NCI-H526 (cell line): ENCODE measurements at regions not wholly inside any gene's neighbourhood (a gene's known extent, or its start where the extent isn't known, plus 50 kb on each side); places are given as distances from the start of the nearest gene placed in this dataset.
A peak's percentile ranks its signal among the peaks of the same experiment; 100 is the strongest.
"Not testable (repeated sequence)": the region's sequence is repeated elsewhere in the genome, so short reads cannot be mapped to it uniquely, and the experiment has no call there.

Experiments used
- DNase-seq, 2 experiments: peaks; one replicate each; lab custom pipeline; 2025; lab: John Stamatoyannopoulos, UW

DNA sequence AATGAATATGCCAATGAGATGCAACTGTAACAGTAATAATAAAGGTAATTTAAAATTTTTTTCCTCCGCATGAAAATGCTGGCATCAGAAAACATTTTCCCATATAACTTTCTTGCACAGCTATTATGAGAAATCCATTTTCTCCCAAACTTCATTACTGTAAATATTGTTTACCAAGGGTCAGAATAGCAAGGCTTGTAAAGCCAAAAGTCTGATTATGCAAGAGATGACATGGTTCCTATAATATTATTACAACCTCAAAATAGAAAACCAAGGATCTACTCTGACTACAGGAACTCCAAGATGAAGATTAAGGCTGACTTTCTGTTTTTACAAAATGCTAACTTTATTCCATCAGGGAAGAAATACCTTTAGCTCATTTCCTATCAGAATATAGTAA is 162.7 kb upstream of the CDK1 start:
- DNase-seq: no peak

DNA sequence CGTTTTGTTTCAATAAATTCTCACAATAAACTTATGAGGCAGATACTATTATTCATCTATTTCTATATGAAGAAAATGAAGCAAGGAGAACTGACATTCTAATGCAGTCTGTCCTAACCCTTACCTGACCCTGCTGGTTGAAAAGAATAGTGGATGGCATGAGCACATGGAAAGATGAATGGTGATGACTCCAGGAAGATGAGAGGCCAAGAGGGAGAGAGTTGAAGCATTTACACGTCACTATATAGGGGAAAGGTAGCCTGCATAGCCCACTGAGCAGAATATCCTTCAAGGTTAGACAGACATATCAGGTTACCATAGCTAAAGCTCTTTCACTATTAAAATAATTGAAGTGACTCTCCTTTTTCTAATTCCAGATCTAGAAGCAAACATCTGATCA is 163.9 kb upstream of the CDK1 start:
- no peak for DNase-seq

DNA sequence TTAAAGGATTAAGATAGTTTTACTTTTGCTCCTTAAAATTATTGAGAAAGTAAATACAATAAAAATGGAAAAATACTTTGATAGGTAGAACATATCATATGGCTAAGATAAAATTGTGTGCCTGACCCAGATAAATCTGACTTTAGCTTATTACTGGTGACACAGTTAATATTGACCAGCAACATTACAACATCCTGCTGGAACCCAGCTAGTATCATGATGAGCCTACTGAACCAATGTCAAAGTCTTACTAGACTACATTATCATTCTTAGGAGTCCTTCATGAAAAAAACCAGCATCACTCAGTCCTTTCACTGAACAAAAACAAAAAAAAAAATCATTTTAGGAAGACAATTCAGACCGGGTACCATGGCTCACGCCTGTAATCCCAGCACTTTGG is 164.8 kb upstream of the CDK1 start:
- no peak for DNase-seq

DNA sequence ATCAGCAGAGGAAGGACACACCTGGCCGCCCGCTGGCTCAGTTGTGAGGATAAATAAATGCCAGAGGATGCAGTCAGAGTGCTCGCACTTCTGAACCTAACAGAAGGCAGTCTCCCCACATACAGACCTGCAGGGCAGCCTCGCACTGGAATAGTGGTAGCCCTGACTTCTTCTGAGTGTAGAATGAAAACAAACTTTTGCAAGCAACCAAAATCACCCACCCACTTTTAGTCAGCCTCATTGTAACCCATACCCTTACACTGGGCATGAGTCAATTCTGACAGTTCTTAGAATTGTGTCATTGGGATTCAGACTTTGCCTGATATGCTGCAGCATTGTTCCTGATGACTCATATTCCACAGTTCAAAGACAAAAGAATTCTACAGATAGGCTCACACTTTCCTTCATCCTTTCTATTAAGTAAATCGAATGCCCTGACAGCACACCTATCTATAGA is 167.0 kb upstream of the CDK1 start:
- DNase-seq: no peak

DNA sequence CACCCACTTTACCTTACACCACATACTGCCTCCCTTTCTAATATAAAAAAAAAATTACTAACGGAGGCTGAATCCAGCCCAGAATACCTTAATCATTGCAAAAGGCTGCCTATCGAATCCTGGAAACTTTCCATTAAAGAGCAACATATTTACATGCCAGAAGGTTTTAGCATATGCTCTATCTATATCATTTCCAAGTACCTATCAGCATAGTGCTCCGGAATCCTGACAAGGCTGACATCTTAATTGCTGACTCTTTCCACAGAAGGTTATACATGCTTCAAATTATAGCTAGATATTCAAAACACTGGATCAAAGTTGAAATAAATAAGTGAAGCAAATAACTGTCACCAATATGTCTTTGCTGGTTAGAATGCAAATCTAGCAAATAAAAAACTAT is 170.9 kb upstream of the CDK1 start:
- DNase-seq: no peak

DNA sequence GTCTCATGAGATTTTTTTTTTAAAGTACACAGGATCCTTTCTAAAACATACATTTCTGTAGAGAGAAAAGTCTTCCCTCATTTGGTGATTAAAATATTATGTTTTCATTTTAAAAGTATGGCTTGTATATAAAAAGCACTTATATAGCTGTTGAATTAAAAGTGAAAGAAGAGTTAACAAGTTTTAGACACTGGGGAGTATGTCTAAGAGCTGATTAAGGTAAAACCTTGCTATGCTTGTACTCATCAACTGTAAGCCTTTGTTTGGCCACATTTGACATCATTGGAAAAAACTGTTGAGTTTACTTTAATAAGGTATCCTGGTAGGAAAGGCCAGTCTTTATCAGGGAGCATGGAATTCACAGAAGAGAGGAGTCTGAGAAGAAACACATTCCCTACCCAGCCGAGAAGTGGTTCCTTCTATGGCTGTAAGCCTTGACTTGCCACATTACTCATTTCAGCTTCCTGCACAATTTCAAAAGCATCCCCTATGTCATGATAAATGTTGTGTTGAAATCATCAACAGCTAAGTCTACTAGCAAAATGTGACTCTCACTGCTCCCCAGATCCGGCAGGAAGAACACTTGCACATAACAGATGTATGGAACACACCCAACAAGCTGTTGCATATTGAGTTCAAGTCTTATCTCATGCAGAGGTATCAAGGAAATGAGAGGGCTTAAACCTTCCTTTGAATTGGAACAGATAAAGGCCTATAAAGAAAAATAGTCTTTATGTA is 171.8 kb upstream of the CDK1 start:
- no peak for DNase-seq

DNA sequence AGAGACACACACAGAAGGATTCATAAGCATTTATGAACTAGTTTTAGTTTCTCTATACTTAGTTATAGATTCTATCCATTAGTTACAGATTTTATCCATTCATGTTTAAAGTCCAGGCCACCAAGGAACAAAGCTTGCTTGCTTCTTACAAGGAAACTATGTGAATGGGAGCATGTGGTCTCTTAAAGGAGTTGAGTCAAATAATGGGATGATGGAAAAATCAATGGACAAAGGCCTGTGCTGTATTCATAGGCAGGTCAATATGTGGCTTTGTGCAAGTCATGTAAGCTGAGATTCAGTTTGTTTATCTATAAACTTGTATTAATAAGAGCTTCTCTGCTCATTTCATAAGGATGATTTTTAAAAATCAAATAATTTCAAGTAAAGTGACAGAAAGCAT is 172.8 kb upstream of the CDK1 start:
- no peak for DNase-seq

DNA sequence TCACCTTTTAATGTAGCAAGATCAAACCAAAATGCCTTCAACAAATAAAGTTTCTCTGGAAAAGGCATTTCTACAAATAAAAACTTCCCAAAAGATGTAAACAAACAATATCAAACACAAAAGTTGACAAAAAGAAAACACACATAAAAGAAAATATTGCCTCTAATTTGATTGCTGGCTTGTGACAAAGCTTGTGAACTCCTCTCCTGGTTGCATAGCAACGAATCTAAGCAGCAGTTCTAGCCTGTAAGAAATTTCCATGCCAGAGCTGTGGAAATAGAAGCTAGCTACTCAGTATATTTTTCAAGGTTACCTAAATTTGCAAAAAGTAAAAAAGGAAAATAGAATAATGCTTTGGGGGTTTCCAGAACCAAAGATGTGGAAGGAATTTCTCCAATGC is 173.9 kb upstream of the CDK1 start:
- peak in 1 of 2 experiments; percentile 42 for DNase-seq

DNA sequence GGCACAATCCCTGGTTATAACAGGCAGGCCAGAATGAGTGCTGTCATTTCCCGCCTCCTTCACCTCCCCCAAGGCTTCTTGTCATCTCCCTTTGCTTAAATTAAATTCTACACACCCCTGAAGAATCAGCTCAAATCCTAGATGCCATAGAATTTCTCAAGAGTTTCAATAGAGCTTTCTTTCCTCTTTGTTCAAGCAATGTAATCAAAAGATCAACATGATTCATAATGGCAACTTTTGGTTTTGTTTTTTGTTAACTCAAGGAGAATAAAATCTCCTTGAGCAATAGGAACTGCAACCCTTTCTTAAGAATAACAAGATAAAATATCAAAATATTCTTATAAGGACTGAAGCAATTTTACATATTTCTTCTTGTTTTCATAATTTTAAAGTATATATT is 180.8 kb upstream of the CDK1 start:
- no peak for DNase-seq

DNA sequence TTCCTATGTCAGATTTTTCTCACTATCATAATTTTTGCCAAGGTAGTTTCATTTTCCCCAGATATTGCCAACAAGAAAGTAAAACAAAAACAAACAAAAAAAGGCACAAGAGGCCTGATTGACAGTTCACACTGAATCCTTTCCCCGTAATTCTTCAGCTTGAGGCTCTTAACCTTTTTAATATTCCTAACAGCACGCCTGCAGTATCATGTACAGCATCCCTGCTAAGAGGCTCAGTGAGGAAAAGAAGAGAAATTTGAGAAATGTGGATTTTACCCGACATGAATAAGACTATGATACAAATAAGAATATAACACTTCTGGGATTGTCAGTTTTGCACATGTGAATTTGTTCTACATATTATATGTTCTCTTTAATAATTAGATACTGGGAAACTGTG is 182.4 kb upstream of the CDK1 start:
- DNase-seq: no peak

DNA sequence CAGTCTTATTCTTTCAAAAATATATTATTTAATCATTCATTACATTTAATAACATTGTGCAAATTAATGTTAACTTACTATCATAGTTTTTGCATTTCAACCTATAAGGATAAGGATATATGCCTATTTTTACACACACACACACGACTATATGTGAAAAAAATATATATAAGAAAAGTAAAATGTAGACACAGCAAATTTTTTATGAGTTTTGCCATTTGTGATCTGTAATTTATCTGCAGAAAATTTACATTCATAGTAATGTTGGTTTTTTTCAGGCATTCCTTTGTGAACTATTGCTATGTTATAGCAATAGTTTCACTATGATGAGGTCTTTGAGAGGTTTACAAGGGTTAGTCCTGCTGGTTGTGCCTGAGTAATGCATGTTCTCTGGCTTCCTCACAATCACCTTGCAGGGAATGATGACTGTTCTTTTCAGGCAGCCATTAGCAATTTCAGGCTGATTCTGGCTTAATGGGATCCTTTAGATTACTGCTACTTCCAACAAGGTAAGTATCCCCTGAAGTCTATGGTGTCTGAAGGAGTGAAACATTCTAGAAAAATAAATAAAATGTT is 183.7 kb upstream of the CDK1 start:
- no peak for DNase-seq

DNA sequence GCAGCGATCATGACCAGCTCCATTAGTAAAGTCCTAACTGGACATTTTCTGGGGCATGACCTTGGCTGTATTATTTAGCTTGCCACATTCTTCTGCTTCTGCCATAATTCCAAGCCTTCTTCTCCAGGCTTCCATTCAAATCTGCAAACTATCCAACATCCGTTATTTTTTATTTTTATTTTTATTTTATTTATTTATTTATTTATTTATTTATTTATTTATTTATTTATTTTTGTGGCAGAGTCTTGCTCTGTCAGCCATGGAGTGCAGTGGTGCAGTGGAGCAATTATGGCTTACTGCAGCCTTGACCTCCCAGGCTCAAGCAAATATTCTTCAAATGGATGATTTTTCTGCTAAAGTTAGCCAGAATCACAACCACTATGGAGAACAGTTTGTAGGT is 187.2 kb upstream of the CDK1 start:
- no peak for DNase-seq

DNA sequence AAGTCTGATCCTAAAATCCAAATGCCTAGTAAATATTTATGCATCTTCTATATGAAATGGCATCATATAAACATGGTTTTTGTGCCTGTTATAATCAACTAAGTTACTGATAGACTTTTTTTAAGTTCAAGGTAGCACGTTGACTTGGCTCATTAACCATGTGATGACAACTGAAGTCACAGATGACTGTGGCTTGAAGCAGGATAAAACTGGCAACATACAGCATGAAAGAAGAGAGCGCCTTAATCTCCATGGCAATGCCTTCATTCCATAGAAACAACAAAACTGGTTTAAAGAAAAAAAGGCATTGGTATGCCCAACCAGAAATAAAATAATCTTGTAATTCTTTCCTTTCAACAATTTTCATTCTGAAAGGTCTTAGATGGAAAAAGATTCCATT is 188.9 kb upstream of the CDK1 start:
- DNase-seq: no peak

DNA sequence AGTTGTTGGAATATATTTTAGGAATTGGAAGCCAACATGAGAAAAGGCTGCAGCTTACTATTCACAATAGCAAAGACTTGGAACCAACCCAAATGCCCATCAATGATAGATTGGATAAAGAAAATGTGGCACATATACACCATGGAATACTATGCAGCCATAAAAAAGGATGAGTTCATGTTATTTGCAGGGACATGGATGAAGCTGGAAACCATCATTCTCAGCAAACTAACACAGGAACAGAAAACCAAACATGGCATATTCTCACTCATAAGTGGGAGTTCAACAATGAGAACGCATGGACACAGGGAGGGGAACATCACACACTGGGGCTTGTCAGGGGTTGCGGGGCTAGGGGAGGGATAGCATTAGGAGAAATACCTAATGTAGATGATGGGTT is 192.1 kb upstream of the ANK3 start:
- not testable (repeated sequence) for DNase-seq

DNA sequence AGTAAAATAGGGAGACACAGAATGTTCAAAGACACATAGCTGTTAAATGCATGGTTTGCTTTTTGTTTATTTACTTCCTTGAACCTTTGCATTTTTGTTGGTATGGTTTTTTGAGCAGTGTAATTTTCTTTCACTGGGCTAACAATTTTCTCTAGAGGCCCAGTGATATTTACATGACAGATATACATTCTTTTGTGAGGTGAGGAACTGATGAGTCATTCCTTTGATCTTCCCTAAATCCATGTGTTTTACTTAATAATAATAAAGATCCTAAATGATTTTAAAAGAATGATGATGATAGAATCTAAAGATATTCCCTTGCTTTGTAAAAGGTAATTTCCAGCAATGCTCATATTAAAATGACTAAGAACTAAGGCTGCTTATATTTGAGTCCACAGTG is 188.5 kb upstream of the ANK3 start:
- DNase-seq: no peak

DNA sequence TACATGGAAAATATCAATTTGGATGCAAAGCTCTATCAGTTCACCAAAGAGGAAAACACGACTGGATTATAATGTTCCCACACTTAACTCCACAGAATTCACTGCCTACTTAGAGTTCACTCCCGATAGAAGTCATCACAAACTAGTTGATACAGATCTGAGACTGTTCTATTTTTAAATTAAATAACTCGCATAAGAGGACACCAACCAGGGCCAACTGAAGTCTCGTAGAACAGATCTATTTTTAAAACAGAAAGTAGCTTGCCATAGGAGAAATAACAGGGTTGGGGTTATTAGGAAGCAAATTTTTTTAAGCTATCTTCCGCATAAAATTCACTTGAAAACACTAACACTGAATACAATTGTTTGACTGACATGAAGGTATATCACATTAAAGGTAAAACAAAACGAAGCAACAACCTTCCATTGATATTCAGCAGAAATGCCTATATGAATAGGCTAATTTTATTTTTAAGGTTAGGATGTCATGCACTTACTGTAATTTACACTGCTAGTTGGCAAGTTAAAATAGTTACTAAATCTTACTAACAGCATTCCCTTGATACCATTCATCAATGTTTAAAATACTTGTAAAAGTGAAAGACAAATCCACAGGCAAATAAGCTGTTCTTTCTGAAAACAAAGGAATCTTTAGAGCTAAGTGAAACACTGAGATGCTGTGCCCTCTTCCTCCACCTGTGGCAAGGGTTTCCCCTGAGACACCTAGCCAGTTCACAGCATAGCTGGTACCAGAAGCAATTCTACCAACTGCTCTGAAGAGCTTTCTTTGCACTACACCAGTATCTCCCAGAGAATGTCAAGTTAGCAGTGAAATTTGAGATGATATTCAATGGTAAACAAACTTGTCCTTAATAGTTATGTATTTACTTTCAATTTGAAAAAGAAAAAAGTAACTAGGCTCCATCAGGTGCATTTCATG is 186.7 kb upstream of the ANK3 start:
- peak in 1 of 2 experiments; percentile 16 for DNase-seq

DNA sequence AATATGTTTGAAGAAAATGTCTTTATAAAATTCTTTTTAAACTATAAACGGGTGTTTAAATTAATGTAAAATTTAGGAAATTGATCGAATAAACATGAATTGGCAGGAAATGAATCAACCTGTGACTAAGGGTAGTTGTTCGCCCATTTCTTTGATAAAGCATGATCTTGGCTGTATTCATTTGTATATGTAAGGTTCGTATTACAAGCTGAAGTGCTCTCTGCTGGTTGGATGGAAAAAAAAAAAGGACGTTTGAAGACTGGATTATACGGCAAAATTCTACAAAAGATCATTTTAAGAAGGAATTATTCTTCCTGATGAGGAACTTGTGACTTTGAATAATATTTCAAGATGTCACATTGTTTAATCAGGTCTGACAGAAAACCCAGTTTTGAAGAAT is 185.4 kb upstream of the ANK3 start:
- DNase-seq: no peak

DNA sequence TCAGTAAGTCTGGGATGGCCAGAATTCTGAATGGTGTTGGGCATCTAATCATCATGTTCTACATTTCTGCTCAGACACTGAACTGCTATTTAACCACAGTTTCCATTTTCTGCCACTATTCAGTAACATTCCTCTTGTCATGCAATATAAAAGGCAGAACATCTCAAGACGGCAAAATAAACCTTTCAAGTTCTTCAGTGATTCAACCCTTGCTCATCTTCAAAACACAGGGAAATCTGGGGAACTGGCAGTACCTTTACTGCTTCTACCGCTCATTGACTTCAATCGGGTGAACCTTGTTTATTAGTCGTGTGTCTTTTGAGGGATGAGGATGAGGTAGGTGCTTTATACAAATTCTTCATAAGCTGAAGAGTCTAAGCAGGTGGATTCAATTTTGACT is 184.7 kb upstream of the ANK3 start:
- DNase-seq: no peak

DNA sequence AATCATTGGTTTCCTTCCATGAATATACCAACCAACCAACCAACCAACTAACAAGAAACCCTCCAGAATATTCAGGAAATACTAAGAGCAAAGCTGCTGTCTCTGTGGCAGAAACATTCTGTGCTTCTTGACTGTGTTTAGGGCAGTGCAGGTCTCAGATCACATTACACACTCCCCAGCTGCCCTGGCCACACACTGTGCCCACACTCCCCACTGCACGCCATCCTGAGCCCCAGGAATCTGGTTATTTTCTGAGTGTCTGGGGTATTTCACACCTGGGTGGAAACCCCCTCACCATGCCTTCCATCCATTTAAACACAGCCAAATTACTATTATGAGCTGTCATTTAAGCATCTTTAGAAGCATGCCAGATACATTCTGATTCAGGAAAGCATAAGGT is 183.7 kb upstream of the ANK3 start:
- DNase-seq: peak in 1 of 2 experiments; percentile 19

DNA sequence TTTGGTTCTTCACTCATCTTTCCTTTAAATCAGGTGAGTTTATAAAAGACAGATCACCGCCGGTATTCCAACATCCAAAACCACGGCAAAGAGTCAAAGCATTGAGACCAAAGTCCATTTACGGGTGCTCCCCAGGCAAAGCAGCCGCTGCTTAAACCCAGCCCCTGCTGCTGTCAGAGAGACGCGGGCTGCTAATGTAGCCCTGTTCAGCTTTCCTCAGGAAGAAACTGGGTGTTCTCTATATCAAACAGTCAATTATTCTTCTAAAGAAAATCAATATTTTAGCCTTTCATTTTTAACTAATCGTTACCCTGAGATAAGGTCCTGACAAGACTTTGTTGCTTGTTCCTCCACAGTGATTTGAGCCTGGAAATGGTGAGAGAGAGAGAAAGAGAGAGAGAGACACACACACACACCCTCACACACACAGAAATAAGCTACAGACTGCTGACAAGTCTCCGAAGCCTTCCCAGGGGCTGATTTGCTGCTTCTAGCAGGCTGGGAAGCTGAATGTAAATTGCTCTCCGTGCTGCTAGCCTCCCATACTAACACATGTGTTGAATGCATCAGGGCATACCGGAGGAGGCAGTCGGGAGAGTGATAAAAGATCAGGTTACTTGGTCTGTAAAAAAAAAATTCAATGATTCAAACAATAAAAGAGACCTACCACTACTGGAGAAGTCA is 183.0 kb upstream of the ANK3 start:
- DNase-seq: peak; percentile 86 to 88

DNA sequence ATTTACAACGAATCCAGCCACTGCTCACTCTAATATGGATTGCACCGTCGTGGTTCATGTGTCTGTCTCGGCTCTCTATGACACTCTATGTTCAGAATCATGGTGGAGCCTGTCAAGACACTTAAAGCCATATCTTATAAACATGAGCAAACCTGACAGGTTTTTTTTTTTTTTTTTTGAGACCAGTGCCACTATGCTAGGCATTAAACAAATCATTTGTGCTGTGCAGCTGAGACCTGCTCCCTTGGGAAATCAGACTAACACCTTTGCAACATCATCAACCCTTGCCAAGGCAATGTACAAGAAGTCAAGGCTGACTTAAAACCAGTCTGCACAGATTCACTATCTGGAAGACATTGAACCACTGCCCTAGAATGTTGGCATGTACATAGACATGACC is 181.2 kb upstream of the ANK3 start:
- DNase-seq: peak in 1 of 2 experiments; percentile 51

DNA sequence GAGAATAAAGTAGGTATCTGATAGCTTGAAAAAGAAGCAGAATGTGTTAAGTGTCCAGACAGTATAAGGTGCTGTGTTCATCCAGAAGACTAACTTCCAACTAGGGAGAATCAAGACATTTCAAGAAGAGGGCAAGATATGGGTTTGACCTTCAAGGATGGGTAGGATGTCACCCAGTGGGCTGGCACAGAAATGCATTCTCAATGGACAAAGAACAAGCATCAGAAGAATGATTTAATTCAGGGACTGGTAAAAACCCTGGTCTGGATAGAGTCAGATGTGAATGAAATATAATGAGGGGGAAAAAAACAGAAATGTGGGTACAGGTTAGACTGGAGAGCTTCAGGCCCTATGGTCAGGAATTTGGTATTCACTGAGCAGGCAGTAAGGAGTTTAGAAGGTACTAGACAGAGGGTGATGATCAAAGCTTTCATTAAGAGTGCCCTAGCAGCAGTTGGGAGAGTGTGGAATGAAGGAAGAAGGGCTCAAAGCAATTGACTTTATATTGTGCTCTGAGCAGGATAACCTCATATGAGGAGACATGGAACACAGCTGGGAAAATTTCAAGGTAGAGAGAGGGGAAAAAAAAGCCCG is 180.7 kb upstream of the ANK3 start:
- DNase-seq: no peak
